GM10248 (cell line): ENCODE measurements at regions not wholly inside any gene's neighbourhood (a gene's known extent, or its start where the extent isn't known, plus 50 kb on each side); places are given as distances from the start of the nearest gene placed in this dataset.

Source experiments
- CTCF ChIA-PET: fragments of 300-600 bp; sonication (Branson Sonifier 250); formaldehyde crosslinking; extraction: SDS; loops from one replicate; lab custom pipeline; 2021; ENCODE audit warnings: antibody characterized with exemption; lab: Yijun Ruan, JAX
- POLR2A ChIA-PET: fragments of 350-650 bp; sonication (Branson Sonifier 250); formaldehyde crosslinking; extraction: SDS; loops from one replicate; lab custom pipeline; 2020; ENCODE audit warnings: antibody characterized with exemption; lab: Yijun Ruan, JAX
- DNase-seq: peaks from one replicate; pipeline ENCODE4 v3.0.0; 2012; ENCODE audit errors: extremely low spot score
- CTCF ChIP-seq: IDR thresholded peaks from 2 replicates; pipeline ENCODE4 v1.5.1; 2012; ENCODE audit warnings: mild to moderate bottlenecking, low read depth; ENCODE audit errors: extremely low read depth, missing control alignments, control extremely low read depth

DNA sequence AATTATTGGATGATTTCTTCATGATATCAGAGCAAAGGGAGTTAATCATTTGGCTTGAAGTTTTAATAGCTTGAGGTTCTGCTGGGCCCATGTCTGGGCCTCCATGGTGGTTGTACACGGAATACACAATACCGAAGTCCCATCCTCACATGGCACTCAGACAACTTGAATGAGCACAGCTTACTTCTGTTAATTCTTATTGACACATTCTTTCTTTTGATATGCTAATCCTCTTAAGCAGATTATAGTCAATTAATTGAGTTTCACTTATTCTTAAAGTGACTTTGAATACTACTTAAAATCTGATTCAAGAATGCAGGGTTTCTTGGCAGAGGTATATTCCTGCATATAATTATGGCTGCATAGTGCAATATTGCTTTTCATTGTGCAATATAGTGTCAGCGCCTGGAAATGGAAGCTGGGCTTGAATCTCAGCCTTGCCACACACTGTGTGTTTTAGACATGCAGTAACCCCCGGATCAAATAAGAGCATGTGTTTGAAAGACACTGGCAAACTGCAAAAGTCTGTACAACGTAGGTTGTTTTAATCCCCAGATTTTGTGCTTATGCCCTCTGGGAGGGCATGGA, 543.5 kb upstream of the ADARB2 start:
- DNase-seq: no peak
- TF ChIP-seq CTCF: no peak
- CTCF ChIA-PET: interaction anchor here (0.8 kb wide), 1 partner anchor 10 kb away, joined by 3 read pairs; no protein-coding TSS in a partner anchor
- POLR2A ChIA-PET: no interaction called here

- POLR2A ChIA-PET: no interaction called here
- CTCF ChIA-PET: interaction anchor here (0.8 kb wide), 1 partner anchor 9 kb away, joined by 3 read pairs; no protein-coding TSS in a partner anchor
- TF ChIP-seq CTCF: no peak
- DNase-seq: no peak
Measured at GRCh38 chr10:2279711-2280110, 542.4 kb upstream of the ADARB2 start.

DNA sequence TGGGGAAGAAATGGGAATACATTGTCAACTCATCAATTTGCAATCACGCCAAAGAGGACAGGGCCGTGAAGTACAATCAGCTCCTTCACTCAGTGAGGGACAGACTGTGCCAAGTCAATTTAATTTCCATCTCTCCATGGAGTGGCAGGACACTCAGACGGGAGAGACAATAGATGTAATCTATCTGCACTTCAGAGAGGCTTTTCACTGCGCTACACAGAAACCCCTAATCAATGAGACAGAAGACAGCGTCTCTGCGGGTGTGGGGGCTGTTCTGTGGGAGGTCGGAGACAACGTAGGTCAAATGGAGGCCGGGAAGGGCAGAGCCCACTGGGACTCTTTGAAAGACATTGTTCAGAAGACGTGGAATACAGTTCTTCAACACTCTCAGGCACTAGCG, 541.0 kb upstream of the ADARB2 start:
- ChIA-PET CTCF (interaction anchor here (2.0 kb wide), 1 partner anchor 11 kb away, joined by 6 read pairs; no protein-coding TSS in a partner anchor), POLR2A (no interaction called here)
- DNase-seq: no peak
- TF ChIP-seq CTCF: no peak

GRCh38 chr10:2263561-2263960, 526.2 kb upstream of the ADARB2 start:
- ChIA-PET CTCF (no interaction called here), POLR2A (no interaction called here)
- no peak for DNase-seq
- no peak for TF ChIP-seq CTCF

GRCh38 chr10:2262878-2263277, 525.6 kb upstream of the ADARB2 start:
- ChIA-PET CTCF (no interaction called here), POLR2A (no interaction called here)
- TF ChIP-seq CTCF: no peak
- no peak for DNase-seq

GRCh38 chr10:2262333-2262732, 525.0 kb upstream of the ADARB2 start:
- no peak for TF ChIP-seq CTCF
- ChIA-PET POLR2A (no interaction called here), CTCF (no interaction called here)
- no peak for DNase-seq

DNA sequence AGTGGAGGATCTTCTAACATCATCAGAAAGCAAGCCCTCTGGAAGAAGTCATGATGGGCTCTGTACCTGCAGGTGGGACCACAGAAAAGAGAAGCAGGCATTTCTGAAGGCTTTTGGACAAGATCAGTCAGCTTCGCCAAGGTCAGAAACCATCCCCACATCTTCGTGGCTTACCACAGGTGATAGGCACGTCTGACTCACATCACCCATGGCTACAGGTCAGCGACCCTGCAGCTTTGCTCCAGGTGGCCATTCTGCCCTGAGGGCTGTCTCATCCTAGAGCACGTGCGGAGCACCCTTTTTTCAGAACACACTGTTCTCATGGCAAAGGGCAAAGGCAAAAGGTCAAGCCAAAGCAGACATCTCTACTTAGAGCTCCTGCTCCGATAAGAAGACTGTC, 518.9 kb upstream of the ADARB2 start:
- POLR2A ChIA-PET: no interaction called here
- no peak for DNase-seq
- TF ChIP-seq CTCF: no peak
- CTCF ChIA-PET: interaction anchor here (1.6 kb wide), 1 partner anchor 13 kb away, joined by 5 read pairs; no protein-coding TSS in a partner anchor
